Epidermal melanocyte (primary cell): ENCODE measurements at regions not wholly inside any gene's neighbourhood (a gene's known extent, or its start where the extent isn't known, plus 50 kb on each side); places are given as distances from the start of the nearest gene placed in this dataset.

ENCODE experiments used
- DNase-seq: peaks from one replicate; pipeline ENCODE4 v3.0.0; 2011; ENCODE audit warnings: low spot score; ENCODE audit not compliant: insufficient read length

DNA sequence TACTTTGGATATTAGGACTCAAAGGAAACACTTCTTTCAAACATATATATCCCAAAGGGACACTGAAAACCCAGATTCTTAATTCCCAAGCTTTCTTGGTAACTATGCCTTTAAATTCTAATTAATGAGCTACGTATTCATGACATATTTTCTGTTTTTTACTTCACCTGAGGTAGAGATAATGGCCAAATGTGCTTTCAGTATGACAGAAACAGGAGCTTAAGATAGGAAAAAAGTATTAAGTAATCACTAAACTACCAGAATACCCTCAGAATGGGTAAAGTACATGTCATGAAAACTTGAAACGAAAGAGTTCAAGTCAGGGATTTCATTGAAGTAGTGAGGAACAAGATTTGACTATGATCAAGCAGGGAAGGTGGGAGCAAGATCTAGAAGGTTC is 478.5 kb downstream of the AGTPBP1 start:
- DNase-seq, result no peak

DNA sequence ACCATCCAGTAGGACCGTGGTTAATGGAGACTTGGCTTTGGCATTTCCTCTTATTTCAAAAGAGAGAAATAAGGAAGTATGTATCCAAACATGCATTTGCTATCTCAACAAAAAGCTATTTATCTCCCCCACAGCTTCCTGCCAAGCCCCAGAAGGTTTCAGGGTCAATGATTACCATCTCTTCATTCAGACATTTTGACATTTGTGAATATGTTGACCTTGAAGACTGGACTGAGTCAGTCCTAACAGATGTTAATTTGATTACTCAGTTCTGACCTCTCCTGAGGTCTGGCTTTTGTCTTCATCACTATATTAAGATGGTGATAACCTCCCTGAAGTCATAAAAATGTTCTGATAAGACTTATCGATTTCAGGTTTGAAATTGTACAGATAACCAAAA is 479.4 kb downstream of the AGTPBP1 start:
- no peak for DNase-seq

DNA sequence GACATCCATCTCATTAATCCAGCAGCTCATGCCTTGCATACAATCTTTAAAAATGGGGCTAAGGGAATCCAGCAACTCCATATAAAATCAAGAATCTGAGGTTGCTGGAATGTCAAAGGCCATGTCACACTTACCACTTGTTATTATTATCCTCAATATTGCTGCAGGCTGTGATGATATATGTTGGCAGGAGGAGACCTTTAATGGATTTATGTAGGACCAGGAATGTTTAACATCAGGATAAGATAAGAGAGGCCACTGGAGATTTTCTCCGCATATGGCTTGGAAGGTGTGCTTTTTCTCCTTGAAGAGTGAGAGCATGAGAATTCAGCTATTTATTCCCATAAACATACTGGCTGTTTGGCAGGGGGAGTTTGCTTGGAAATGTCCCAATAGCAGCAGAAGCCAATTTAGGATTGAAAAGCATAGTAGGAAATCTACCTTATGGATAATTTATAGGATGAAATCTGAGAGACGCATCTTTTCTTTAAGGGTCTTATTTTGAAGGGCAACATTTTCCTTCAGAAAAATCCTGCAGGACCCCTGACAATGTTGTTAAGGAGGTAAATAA is 481.4 kb downstream of the AGTPBP1 start:
- no peak for DNase-seq

DNA sequence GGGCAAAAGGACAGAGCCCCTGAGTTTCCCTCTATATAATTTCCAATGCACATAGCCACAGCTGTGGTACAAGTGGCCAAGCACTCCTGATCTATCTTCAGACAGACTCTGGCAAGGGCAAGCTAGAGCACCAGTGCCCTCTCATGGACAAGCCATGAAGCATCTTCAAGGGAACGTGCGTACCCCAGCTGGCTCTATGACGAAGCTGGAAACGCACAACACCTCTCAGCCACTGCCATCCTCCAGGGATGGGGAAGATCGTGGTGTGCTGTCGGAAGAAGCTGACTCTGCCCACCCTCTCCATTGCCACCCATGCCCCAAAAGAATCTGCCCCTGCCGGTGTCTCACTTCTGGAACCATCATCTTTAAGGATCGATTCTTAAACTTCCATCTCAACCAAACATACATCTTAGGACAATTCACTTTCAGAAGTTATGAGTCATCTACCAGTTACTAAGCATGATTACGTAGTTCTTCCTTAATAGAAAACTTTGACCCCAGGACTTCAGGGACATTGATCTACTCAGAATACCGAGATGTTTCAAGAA is 482.9 kb downstream of the AGTPBP1 start:
- DNase-seq, result peak; percentile 67

DNA sequence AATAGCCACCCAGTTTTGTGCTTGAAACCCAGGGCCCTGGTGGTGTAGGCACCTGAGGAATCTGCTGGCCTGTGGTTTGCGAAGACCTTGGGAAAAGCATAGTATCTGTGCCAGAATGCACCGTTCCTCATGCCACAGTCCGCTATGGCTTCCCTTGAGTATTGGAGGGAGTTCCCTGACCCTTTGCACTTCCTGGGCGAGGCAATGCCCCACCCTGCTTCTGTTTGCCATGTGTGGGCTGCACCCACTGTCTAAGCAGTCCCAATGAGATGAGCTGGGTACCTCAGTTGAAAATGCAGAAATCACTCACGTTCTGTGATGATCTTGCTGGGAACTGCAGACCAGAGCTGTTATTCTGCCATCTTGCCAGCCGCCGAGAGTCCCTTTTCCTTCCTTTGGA is 483.5 kb downstream of the AGTPBP1 start:
- no peak for DNase-seq

DNA sequence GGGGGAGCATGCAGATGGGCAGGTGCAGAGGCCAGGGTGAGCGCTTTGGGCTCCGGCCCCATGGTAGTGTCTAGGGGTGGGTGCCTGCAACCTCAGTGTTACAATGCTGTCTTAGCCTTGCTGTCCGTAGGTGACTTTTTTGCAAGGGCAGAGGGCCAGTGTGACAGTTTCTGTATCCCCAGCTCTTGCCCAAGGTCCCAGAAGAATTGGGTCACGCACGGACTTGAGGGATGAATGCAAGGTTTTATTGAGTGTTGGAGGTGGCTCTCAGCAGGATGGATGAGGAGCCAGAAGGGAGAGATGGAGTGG is 492.5 kb downstream of the AGTPBP1 start:
- DNase-seq, result no peak

DNA sequence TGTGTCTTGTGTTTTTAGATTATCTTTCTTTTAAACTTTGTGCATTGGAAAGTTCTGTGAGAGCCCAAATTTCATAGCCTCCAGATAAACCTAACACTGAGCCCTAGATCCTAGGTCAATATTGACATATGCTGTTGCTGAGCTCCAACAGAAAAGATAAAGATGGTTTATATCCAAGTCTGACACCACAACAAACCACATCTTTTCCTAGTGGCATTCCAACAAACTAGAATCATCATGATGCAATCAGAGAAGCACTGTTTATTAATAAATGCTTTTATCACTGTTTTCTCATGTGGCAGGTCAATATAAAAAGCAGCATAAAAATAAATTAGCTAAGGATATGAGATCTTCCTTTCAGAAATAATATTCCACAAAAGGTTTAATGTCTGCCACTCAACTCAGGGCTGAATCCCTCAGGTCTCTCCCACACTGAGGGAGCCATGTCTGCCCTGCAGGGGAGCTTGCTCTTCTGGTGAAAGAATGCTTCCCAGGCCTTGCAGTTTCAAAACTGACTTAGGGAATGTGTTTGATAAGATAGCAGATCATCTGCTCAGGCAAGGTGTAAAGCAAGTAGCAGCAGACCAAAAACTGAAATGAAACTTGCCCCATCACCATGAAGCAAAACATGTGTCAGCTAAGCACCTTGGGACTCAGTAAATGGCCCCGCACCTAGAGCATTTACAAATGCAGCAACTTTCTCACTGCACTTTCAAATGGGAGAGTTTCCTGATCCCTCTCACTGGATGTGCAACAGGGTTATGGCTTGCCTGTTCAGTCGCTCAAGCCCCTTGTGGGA is 493.0 kb downstream of the AGTPBP1 start:
- peak; percentile 56 for DNase-seq

DNA sequence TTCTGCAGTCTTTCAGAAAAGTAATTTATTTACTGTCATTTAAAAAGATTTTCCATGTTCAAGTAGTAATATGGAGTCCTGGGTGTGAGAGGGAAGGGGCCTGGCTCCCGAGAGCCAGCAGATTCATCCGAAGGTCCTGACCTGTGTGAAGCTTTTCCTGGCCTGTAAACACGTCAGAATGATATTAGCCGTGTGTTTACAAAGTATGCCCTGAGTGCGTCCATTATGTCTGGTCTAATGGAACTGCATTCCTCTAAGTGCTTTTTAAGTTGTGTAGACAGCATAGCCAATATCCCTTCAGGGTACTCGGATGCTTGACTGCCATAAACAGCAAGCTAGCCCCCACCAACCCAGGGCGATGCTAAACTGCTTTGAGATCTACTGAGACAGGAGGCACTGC is 495.2 kb downstream of the AGTPBP1 start:
- no peak for DNase-seq

DNA sequence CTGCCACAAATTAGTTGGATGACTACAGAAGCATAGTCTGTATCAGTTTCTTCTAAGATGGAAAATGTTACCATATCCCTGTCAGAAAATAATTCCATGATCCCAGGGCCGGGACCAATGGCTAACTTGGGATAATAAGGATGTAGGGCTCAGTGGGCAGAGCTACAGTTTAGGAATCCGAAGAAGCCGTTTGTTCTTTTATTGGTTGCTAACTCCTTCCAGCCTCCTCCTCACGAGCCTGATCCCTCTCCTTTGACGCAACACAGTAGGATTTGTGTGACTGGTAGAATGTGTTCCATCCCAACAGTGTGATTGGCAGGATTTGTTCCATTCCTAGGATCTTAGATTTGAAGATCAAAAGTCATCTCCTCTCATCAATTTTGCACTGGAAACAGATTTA is 496.9 kb downstream of the AGTPBP1 start:
- no peak for DNase-seq

DNA sequence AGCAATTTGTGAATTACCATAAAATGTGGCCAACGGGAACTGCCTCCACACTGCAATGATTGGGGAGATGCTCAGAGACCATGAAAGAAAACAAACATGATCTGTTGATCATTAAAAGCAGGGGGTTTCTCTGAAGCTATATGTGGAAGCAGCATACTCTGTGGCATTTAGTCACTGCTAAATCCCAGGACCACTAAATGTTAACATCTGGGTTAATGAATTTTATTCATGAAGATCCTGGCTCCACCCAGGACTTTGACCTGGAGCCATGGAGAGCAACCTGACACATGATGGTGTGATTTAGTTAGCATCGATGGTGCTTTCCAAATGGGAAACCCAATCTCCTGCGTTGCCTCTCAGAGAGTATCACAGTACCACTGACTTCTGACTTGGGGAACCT is 497.8 kb downstream of the AGTPBP1 start:
- no peak for DNase-seq

DNA sequence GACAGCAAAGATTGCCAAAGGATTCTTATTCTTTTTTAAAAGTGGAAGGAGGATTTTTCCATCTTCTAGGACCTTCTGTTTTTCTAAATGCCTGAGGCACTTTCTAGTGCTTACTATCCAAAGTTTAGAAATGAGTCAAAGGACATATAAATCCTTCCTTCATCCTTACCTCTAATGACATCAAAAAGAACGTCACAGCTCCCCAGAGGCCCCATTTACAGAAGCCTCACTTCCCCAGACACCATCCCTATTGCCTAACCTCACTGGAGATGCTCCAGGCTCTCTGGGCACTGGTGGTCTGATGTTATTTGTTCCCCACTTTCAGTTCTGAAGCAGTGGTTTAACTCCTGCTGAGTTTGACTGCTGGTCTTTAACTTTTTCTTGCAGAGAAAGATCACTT is 504.3 kb downstream of the AGTPBP1 start:
- DNase-seq, result no peak

DNA sequence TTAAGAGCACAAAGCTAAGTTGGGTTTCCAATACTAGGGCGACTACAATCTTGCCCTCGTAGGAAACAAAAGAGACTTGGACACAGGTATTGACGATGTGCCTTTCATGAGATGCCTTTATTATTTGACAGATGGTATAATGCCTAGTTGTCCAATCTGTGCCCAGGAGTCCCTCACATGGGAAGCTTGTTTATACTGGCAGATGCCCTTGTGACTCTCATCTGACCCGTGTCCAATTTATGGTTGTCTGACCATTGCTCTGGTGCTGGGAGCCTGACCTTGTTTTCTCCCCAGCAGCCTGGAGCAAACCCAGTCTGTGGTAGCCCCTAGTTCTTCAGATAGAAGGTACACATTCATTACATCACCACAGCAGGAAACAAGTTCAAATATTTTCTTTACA is 511.7 kb downstream of the AGTPBP1 start:
- DNase-seq, result no peak

DNA sequence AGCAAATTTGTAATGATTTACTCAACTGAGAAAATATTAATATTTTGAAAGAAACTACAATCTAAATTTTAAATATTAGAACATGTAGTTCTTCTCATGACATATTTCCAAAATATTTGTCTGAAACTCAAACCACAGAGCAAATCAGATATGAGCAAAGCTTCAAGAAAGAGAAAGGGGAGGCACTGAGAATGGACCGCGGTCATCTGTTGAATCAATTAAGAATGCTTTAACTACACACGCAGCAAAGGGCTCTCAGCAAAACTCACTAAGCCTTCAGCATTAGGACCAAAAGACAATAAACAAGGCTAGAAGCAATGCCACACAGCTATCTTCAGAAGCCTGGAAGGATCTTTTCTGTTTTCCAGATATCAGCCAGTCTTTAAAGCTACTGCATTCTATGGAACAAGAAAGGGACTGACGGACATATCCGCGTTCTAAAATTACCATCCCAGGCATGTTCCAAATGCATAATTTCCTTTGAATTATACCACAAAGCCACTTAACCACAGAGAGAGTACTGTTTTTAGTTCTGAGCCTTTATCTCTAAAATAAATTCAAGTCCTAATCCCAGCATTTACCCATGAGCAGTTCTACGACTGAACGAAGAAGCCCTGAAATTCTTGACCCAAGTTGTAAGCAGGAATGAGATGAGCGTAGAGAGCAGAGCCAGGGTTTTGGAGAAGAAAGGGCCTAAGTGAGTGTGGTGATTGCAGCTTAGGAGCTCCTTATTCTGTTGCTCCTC is 513.5 kb downstream of the AGTPBP1 start:
- no peak for DNase-seq

DNA sequence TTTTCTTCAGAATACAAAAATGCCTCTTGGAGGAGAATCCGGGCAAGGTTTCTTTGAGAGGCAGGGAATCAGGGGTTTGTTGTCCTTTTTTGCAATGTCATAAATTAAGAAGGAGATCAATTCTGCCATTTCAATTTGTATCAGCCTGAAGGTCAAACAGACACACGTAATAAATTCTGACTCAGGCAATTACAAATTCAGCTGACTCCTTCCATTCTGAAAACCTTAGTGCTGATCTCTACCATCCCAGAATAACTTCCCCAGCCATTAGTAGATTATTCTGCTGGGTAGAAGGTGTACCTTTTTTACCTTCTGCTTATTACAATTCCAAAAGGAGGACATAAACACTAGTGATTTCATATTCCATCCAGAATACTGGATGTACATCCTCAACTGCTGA is 516.6 kb downstream of the AGTPBP1 start:
- DNase-seq, result no peak

DNA sequence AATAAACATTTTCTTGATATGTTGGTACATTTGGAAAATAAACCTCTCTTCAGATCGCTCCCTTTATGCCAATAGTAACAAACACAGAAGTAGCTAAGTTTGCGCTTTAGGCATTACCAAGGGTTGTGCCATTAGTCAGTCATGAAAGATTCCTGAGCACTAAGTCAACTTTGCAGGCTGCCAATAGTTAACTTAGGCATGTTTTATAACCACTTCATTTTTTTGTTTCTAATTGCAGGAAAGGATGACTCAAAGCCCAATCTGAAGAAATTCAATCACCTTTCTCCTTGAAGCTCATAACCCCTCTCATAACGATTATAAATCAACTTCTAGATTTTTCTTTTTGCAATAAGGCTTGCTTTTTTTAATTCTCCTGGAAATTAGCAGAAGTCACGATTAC is 517.0 kb downstream of the AGTPBP1 start:
- no peak for DNase-seq

DNA sequence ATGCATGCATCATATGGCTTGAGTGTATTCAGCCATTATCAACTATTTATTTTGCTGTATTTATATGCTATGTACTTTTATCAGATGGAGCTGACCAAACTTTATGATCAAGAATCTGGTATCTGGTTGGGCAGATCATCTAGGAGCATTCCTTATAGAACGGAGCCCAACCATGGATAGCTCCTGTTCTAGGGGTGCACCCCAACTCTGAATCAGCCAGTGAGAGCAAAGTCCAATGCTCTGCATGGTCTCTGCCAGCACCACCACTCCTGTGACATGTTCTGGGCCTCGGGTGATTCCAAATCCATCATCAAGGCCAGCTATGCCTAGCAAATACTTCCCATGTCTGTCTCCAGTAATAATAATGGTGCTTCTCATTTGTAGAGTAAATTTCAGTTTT is 517.5 kb downstream of the AGTPBP1 start:
- DNase-seq, result no peak

DNA sequence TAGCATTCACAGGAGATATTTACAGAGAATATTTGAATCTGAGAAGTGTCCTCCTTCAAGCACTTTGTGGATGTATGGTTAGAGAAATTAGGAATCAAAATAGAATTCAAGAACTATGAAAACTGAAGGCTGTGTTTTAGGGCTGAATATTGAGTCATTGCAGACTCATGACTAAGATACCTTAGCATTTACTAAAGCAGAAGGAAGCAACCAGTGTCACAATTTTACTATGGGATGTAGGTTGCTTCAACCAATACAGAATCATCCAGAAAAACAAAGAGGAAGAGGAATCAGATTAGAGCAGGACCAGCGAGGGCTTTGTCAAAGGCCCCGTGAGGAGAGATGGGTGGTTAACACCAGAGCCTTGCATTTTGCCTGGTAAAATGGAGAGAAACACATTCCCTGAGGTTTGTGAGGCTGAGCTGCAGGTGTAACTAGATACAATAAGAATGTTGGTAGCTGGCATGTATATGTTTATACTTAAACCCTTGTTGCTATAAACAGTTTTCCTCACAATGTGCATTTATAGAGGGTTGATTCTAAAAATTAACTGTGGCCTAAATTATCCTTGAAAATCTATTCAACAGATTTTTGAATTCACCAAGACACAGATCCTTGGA is 518.1 kb downstream of the AGTPBP1 start:
- no peak for DNase-seq

DNA sequence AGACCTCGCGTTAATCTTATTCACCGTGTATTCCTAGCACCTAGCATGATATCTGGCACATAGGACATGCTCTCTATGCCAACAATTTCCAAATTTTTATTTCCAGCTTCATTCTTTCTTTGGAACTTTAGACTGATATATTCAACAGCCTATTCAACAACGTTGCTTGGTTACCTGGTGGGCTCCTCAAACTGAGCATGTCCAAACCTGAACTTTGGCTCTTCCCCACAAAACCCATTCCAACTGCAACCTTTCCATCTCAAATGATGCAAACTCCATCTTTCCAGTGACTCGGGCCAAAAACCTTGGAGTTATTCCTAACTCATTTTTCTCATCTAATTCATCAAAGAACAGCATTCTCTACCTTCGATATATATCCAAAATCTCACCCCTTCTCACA is 525.2 kb downstream of the AGTPBP1 start:
- no peak for DNase-seq

DNA sequence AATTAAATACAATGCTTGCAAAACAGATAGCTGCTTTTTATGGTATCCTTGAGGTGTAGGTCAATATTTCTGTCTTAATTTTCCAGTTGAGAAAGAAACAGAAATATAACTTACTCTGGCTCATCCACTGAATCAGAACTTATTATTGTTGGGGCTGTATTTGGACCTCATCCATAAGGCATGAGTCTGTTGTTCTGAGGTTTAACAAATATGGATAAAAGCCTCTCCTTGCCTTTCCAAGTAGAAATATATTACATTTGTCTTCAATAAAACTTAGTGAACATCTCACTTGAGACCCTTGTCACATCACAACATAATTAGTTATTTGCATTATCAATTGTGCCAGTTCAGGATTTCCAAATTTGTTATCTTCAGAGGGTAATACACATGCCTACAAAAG is 525.8 kb downstream of the AGTPBP1 start:
- no peak for DNase-seq

DNA sequence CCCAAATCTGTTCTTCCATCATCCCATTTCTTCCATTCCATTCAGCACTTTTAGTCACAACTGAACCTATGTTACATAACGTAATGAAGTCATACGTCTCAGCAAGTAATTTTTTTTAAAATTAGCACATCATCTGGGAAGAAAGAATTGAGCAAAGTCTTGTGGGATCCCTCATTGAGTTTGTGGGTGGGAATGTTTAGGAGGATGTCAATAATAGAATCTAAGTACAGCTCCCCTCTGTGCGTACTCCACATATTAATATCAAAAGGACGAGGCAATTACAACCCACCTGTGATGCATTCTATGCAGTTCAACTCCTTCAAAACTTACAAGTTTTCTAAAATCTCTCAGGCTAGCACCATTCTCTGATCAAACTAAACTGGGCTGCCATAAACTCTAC is 526.3 kb downstream of the AGTPBP1 start:
- DNase-seq, result no peak

DNA sequence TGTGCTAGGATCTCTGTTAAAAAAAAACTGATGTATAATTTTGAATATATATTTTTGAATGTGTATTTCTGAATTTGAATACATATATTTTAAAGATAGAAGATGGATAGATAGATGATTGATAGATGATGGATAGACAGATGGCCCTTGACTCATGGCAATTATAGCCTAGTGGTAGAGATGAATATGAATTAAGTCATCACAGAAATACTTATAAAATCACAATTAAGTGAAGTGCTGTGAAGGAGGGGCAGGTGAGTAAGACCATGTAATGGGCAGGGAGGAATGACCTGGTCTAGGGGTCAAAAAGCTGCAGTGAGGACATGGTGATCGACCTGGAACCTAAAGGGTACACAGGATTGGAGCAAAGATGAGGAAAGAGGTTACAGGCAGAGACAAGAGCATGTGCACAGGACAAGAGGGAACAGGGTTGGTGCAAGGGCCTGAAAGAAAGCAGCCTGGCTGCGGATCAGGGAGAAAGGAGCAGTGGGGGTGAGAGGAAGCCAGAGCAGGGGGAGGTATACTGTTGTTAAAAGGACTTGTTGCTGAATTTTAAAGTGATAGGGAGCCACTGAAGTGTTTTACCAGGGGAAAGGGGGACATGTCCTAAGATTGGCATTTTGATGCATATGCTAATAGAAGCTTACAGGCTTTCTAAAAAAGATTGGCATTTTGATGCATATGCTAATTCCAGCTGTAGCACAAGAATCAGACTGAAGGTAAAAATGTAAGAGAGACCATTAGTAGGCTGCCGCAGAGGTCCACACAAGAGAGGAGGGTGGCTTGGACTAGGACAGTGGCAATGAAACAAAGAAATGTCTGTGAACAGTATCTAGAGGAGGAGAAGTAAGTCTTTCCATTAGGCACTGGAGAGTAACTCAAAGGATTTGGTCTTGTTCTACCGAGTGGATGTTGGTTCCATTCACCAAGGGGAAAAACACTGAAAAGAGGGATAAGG is 527.8 kb downstream of the AGTPBP1 start:
- DNase-seq, result no peak
